ENCODE measurements at regions not wholly inside any gene's neighbourhood (a gene's known extent, or its start where the extent isn't known, plus 50 kb on each side); places are given as distances from the start of the nearest gene placed in this dataset.

DNA sequence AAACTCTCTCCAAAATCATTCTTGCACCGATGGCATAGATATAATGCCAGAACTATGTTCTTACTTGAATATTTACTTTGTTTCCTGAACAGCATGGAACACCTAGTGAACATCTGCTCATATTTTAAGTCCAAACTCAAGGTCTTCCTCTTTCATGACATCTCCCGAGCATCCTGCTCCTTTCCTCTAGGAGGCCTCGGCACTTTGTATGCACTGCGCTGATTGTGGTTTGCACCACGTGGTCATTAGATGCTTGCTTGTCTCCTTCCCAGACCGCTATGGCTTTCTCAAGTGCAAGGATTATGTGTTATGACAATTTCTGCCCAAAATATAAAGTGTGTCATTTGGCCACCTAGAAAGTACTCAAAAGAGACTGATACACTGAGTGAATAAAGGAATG, 912.0 kb downstream of the GALC start:
- no peak for DNase-seq

DNA sequence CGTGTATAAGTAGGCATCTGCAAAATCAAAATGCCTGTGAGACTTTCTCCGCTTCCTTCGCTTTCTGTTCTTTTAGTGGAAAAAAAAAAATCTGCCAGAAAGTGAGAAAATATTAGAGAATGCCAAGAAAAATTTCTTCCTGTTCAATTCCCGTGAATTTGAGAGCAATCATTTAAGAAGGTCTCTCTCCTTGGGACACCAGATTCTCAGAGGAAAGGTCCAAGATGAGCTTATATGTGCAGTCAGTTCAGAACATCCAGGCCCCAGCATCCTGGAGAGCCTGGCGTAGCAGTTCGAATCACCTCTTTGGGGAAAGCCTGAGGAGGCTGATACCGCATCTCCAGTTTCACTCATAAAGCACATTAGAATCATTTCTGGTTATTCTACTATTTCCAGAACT, 912.8 kb downstream of the GALC start:
- DNase-seq, result no peak

DNA sequence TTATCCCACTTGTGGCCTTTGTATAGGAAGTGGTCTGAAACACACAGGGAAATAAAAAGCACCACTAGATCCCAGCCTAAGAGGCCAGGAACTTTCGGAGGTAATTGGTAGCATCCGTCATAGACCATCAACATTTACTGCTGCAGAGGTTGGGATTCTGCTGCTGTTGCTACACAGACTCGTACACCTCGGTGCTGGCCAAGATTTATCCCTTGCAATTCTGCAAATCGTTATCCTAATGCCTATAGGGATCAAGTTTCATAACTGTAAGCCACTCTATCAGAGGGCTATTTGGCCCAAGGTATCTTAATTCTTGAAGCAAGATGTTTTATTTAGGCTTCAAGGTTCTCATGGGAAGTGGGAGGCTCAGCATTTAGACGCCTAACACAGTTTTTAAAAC, 913.6 kb downstream of the GALC start:
- no peak for DNase-seq

DNA sequence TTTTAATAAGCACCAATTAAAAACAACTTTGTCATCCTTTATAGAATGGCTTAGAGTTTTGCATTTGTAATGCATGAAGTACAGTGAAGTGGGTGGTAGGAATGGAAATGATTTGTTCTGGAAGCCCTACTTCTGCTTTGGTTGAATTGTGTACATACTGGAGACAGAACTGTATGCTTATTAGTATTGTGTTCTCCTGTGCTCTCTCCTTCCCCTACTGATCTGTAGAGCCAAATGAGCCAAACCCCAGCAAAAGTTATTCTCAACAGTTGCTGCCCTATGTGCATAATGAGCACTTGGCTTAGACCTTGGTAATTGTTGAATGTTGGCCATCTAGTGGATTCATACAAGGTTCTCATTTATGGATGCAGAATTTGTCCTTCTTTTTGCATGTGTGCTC, 916.1 kb downstream of the GALC start:
- DNase-seq, result no peak

DNA sequence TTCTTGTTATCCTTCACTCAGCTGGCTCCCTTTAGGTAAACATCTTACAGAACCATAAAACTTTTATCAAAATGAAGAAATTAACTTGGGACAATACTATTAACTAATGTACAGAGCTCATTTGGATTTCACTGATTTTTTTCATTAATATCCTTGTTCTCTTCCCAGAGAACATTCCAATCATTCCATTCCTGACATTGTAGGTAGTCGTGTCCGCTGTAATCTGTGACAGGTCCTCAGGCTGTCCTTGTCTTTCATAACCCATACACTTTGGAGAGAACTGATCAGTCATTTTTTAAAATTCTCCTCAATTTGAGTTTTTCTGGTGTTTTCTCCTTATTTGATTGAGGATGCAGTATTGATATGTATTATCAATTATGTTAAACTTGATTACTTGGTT, 916.8 kb downstream of the GALC start:
- DNase-seq, result no peak

DNA sequence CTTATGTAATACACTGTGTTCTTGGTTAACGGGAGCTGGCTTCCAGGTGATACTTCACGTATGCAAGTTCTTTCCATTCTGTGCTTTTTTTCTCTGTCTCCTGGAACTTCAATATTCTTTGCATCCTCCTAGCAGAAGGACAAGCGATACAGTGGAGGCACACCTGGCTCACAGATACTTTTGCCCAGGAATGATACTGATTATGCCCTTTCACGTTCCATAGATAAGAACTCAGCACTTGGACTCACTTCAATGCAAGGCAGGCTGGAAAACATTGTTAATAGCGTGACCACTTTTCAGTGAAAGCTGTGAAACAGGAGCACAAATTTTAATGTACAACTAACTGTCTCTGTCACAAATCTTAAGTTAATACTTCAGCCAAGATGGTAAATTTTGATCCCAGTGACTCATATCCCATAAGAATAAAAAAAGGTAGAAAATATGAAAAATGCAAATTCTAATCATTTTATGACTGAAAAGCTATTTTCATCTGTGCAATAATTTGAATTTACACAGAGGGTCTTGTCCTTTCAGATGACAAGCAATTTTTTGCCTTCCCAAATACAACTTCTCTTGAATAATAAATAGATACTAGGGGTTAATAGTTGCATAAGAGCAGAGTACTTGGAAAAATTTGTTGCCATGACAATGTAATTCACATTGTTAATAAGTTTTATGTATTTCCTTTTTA, 919.0 kb downstream of the GALC start:
- no peak for DNase-seq

- DNase-seq, result no peak
These were observed 925.4 kb downstream of the GALC start for GRCh38 chr14:87067591-87067990.

GRCh38 chr14:87067061-87067460, 925.9 kb downstream of the GALC start:
- DNase-seq, result no peak

DNA sequence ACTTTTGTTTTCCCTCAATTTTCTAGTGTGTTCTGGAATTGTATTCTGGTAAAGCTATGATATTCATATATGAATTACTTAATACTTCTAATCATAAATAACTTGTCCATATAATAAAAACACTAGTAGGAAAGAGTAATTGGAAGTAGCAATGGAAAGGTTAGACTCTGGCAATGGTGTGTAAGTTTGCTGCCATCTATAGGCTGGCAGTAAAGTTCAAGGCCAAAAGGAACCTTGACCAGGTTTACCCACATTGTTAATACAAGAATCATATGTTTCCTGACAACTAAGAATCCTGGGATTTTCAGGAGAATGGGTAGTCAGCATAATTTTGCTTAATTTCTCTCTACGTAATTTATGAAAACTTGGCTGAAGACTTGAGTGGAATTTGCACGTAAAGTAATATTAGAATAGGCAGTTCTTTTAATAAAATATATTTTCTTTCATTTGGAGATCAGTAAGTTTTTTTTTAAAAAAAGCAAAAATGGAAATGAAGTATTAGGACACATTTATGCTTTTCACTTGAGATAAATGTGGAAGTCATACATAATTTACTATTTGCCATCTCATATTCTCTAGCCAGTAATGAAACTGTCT, 926.7 kb downstream of the GALC start:
- no peak for DNase-seq

GRCh38 chr14:87065366-87065765, 927.6 kb downstream of the GALC start:
- no peak for DNase-seq

DNA sequence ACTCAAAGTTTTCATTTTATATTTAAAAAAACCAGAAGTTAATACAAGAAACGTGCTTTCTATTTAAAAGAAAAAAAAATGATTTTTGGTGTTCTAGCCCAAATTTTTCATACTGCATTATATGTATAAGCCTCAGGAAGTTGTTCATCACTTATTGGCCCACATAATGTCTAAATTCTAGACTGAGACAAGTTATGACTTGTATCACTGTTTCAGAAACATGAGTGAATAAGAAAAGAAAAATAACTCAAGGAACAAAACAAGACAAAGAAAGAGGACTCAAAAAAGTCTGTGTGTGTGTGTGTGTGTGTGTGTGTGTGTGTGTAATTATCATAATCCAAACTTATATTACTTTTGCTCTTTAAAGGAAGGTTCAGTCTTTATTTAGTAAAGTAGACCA, 929.8 kb downstream of the GALC start:
- no peak for DNase-seq

DNA sequence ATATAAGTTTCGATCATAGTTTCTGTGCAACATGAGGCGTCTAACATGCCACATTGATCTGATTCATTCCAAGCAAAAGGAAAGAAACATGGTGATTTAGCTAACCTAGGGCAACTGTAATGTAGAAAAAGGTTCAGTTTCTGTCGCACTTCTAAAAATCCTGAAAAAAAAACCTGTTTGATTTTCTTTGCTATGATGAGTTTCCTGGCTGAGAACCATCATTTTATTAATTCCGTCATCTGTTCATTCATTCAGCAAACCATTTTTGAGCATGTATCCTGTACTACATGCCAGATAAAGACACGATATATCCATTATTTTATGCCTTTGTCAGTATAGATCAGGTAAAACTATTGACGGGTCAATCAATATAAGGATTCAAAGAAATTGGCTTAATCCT, 932.6 kb downstream of the GALC start:
- no peak for DNase-seq

DNA sequence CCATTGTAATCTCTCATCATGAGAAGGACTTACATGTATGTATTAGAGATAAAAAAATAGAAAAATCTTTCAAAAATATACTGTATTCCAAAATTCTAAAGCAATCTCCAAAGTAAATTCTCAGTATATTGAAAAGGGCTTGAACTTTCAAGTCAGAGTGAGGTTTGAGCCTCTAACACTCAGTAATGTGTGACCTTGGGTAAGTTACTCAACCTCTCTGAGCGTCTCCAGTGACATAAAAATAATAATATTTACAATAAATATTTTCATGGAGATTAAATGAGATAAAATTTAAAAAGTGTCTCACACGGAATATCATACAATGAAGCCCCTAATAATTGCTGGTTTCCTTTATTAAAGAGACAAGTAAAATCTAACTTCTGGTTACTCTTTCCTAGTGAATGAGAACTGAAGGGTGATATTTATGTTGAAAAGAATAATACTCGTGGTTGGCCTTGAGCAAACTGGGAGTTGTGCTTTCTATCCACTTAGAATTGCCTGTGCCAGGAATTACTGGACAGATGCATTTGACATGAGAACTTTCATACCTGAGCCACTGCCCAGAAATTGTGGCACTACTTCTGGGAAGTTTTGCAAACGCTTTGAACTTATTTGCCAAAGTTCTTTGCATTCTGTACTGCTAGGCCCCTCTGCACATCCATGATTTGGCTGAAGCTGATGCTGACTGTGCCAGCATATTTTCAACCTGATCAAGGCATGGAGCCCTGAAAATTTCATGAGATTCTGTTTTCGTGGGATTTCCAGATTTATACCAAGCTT, 933.7 kb downstream of the GALC start:
- no peak for DNase-seq

DNA sequence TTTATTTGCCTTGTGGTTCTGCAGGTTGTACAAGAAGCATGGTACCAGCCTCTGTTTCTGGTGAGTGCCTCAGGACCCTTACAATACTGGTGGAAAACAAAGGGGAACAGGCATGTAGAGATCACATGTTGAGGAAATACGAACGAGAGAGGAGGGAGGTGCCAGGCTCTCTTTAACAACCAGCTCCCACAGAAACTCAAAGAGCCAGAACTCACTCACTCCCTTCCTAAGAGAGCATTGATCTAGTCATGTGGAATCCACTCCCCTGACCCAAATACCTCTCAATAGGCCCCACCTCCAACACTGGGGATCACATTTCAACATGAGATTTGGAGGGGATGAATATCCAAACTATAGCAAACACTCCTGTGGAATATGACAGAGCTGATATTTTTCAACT, 938.0 kb downstream of the GALC start:
- no peak for DNase-seq

GRCh38 chr14:87052646-87053225, 940.2 kb downstream of the GALC start:
- DNase-seq, result no peak

GRCh38 chr14:87050421-87050820, 942.6 kb downstream of the GALC start:
- DNase-seq, result no peak

GRCh38 chr14:87049950-87050349, 943.0 kb downstream of the GALC start:
- no peak for DNase-seq

DNA sequence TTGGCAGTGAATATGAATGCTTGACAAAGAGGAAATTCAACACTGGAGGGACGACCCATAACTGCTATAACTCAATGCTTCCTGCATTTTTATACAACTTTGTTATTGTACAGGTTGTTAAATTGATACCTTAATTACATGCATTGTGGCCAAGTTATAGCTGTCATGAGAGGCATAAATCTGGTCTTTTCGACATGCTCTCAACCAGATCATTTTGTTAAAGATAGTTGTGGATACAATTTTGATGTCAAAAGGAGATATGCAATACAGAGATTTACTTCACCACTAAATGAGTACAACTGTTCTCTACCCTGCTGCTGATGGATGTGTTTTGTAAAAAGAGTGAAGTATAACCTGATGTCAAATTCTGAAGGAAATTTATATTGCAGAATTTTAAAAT, 946.0 kb downstream of the GALC start:
- no peak for DNase-seq

- no peak for DNase-seq
These were observed 947.0 kb downstream of the GALC start for GRCh38 chr14:87045956-87046355.

DNA sequence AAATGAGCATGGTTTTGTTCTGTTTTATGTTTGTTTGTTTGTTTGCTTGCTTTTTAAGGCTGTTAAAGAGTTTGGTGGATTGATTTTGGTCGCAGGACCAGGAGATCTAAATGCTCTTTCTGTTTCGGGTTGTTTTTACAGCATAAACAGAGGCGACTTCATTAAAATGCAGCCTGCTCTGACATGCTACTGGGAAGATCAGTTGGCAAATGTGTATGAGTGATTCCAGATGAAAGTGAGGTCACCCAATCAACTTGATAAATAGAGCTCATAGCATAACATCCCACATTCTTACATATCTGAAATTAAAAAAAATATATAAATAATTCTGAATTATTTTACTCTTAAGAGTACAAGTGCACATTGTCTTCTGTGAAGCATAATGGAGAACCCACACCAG, 947.7 kb downstream of the GALC start:
- no peak for DNase-seq

GRCh38 chr14:87044807-87045206, 948.2 kb downstream of the GALC start:
- no peak for DNase-seq

GRCh38 chr14:87043667-87044200, 949.2 kb downstream of the GALC start:
- DNase-seq, result no peak

GRCh38 chr14:87042354-87042753, 950.6 kb downstream of the GALC start:
- DNase-seq, result no peak

All from CD4-positive, alpha-beta T cell treated with Interleukin-4 for 1 hour (primary cell).